ENCODE measurements at regions not wholly inside any gene's neighbourhood (a gene's known extent, or its start where the extent isn't known, plus 50 kb on each side); places are given as distances from the start of the nearest gene placed in this dataset.

DNA sequence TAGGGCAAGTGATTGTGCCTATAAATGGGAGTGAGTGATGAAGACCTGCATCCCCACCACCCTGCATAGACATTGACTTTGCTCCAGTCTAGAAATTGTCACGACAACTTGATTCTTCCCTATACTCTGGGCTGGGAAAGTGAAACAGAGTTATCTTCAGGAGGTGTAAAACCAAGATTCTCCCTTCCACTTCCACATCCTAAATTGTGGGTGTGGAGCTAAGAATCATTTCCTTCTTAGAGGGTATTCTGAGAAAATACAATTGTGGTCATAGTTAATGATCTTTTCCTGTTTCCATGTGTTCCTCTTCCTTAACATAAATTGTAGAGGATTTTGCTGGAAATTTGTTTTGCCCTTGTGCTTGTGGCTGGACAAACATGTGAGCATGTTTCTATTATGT, 96.8 kb upstream of the PJA2 start:
- TF ChIP-seq POLR2A (IDR thresholded peaks at IDR 0.05; ENCODE audit: low read length): no peak
- TF ChIP-seq GATA1 (IDR thresholded peaks at IDR 0.05; ENCODE audit: low read depth, low read length): no peak

Data from erythroblast (primary cell).